Esophagus muscularis mucosa (tissue), 4 donors: ENCODE measurements at regions not wholly inside any gene's neighbourhood (a gene's known extent, or its start where the extent isn't known, plus 50 kb on each side); places are given as distances from the start of the nearest gene placed in this dataset.

ENCODE experiments used
- DNase-seq: peaks from one replicate; pipeline ENCODE4 v3.0.0-alpha.2; 2017; ENCODE audit errors: extremely low spot score
- H3K27ac ChIP-seq, 4 donors: fragments of 200-600 bp; sonication (generic); replicated peaks in 1 of 4; 1 replicate in 3 of 4; 2 replicates in 1 of 4; pipeline ENCODE4 v1.5.1; 2016 to 2019; ENCODE audit warnings: mild to moderate bottlenecking in 1 of 4
- H3K27me3 ChIP-seq, 4 donors: fragments of 200-600 bp; sonication (generic); one replicate each; pipeline versions ENCODE4 v1.5.1 to v1.6.0; 2016 to 2019
- H3K36me3 ChIP-seq, 4 donors: fragments of 200-600 bp; sonication (generic); one replicate each; pipeline ENCODE4 v1.5.1; 2016 to 2019
- H3K4me1 ChIP-seq, 4 donors: fragments of 200-600 bp; sonication (generic); one replicate each; pipeline ENCODE4 v1.5.1; 2016 to 2019
- H3K4me3 ChIP-seq, 4 donors: fragments of 200-600 bp; sonication (generic); 1 replicate in 2 of 4; 2 replicates in 2 of 4; pipeline ENCODE4 v1.5.1; 2016 to 2019; ENCODE audit warnings: mild to moderate bottlenecking in 4 of 4, moderate library complexity in 1 of 4
- H3K9me3 ChIP-seq, 4 donors: fragments of 200-600 bp; sonication (generic); 1 replicate in 3 of 4; 2 replicates in 1 of 4; pipeline ENCODE4 v1.5.1; 2016 to 2019
- CTCF ChIP-seq, 3 experiments: fragments of 200-600 bp in 2 of 3; fragments of 450-650 bp in 1 of 3; sonication (generic) in 2 of 3; IDR thresholded peaks; one replicate each; pipeline ENCODE4 v1.5.1; 2017 to 2019; ENCODE audit warnings: antibody characterized with exemption in 3 of 3, mild to moderate bottlenecking in 2 of 3, moderate library complexity in 1 of 3
- EP300 ChIP-seq: sonication (generic); formaldehyde crosslinking; IDR thresholded peaks from one replicate; pipeline ENCODE4 v1.6.1; 2017; ENCODE audit warnings: antibody characterized with exemption
- POLR2A ChIP-seq: fragments of 450-650 bp; IDR thresholded peaks from one replicate; pipeline ENCODE4 v1.6.1; 2017; ENCODE audit warnings: antibody characterized with exemption, moderate library complexity, mild to moderate bottlenecking, low read depth
- POLR2AphosphoS5 ChIP-seq, 2 donors: sonication (generic); formaldehyde crosslinking; IDR thresholded peaks; one replicate each; pipeline ENCODE4 v1.6.1; 2017; ENCODE audit warnings: antibody characterized with exemption in 2 of 2
- WGBS: methylation state at CpG from one replicate; pipeline ENCODE4 v1.1.5; 2018; 5-methylcytosine and 5-hydroxymethylcytosine counted together
- intact Hi-C: fragments of 100-400 bp; cut with DNase I; formaldehyde crosslinking; loops from one replicate; pipeline ENCODE4 v1.15.1; 2023

GRCh38 chr12:131258398-131258797 is 304.7 kb downstream of the ADGRD1 start:
- no peaks in the 10 kb centered on the region for H3K4me1 ChIP-seq
- H3K36me3 ChIP-seq = no peaks in the 10 kb centered on the region
- TF ChIP-seq CTCF (IDR thresholded peaks at IDR 0.05) (no peak), POLR2AphosphoS5 (IDR thresholded peaks at IDR 0.05) (no peak), EP300 (no peak), POLR2A (no peak)
- peaks cover 0 to 5% (median 0%) of the 10 kb centered on the region in 4 donors for H3K27me3 ChIP-seq
- H3K27ac ChIP-seq = no peak overlapping the region
- 80% methylated on average over 7 of the region's 8 CpGs for WGBS
- H3K4me3 ChIP-seq = no peak overlapping the region
- DNase-seq = no peak
- peaks cover 0 to 6% (median 0%) of the 10 kb centered on the region in 4 donors for H3K9me3 ChIP-seq
- intact Hi-C loops = no loop called here

- no peak overlapping the region for H3K27ac ChIP-seq
- WGBS = 73% methylated on average over 15 of the region's 16 CpGs
- TF ChIP-seq CTCF (IDR thresholded peaks at IDR 0.05) (no peak), EP300 (no peak), POLR2AphosphoS5 (IDR thresholded peaks at IDR 0.05) (no peak), POLR2A (no peak)
- H3K36me3 ChIP-seq = no peaks in the 10 kb centered on the region
- no peak for DNase-seq
- peaks cover 0 to 6% (median 0%) of the 10 kb centered on the region in 4 donors for H3K9me3 ChIP-seq
- H3K27me3 ChIP-seq = peaks cover 0 to 5% (median 0%) of the 10 kb centered on the region in 4 donors
- H3K4me3 ChIP-seq = no peak overlapping the region
- intact Hi-C loops = no loop called here
- peaks cover 0 to 9% (median 0%) of the 10 kb centered on the region in 4 donors for H3K4me1 ChIP-seq
Observed at GRCh38 chr12:131260251-131260905, 306.7 kb downstream of the ADGRD1 start.

- no peaks in the 10 kb centered on the region for H3K36me3 ChIP-seq
- 51% methylated on average over 6 of the region's 6 CpGs for WGBS
- H3K4me1 ChIP-seq = peaks cover 0 to 9% (median 0%) of the 10 kb centered on the region in 4 donors
- DNase-seq = no peak
- TF ChIP-seq EP300 (no peak), POLR2A (no peak), CTCF (IDR thresholded peaks at IDR 0.05) (no peak), POLR2AphosphoS5 (IDR thresholded peaks at IDR 0.05) (no peak)
- intact Hi-C loops = no loop called here
- H3K27ac ChIP-seq = no peak overlapping the region
- peaks cover 0 to 5% (median 0%) of the 10 kb centered on the region in 4 donors for H3K27me3 ChIP-seq
- peaks cover 0 to 6% (median 0%) of the 10 kb centered on the region in 4 donors for H3K9me3 ChIP-seq
- no peak overlapping the region for H3K4me3 ChIP-seq
Observed at GRCh38 chr12:131260954-131261353, 307.2 kb downstream of the ADGRD1 start.

- DNase-seq = no peak
- 93% methylated on average over 17 of the region's 17 CpGs for WGBS
- peaks cover 0 to 5% (median 0%) of the 10 kb centered on the region in 4 donors for H3K27me3 ChIP-seq
- intact Hi-C loops = no loop called here
- no peak for TF ChIP-seq CTCF (IDR thresholded peaks at IDR 0.05)
- TF ChIP-seq POLR2A = no peak
- no peak for TF ChIP-seq POLR2AphosphoS5 (IDR thresholded peaks at IDR 0.05)
- no peak for TF ChIP-seq EP300
- peaks cover 0 to 9% (median 0%) of the 10 kb centered on the region in 4 donors for H3K4me1 ChIP-seq
- H3K4me3 ChIP-seq = no peak overlapping the region
- H3K36me3 ChIP-seq = no peaks in the 10 kb centered on the region
- peaks cover 0 to 2% (median 0%) of the 10 kb centered on the region in 4 donors for H3K9me3 ChIP-seq
- H3K27ac ChIP-seq = no peak overlapping the region
Observed at GRCh38 chr12:131261906-131262305, 308.2 kb downstream of the ADGRD1 start.

GRCh38 chr12:131263626-131264025 is 309.9 kb downstream of the ADGRD1 start:
- Histone ChIP-seq H3K4me3 (no peak overlapping the region), H3K27me3 (no peaks in the 10 kb centered on the region), H3K4me1 (peaks cover 0 to 16% (median 8%) of the 10 kb centered on the region in 4 donors), H3K27ac (no peak overlapping the region), H3K36me3 (no peaks in the 10 kb centered on the region), H3K9me3 (no peaks in the 10 kb centered on the region)
- intact Hi-C loops = no loop called here
- no peak for DNase-seq
- 76% methylated on average over 10 of the region's 10 CpGs for WGBS
- TF ChIP-seq EP300 (no peak), CTCF (IDR thresholded peaks at IDR 0.05) (no peak), POLR2AphosphoS5 (IDR thresholded peaks at IDR 0.05) (no peak), POLR2A (no peak)
